ENCODE measurements at regions not wholly inside any gene's neighbourhood (a gene's known extent, or its start where the extent isn't known, plus 50 kb on each side); places are given as distances from the start of the nearest gene placed in this dataset.

- 95% methylated on average over 8 of the region's 9 CpGs for WGBS (ENCODE audit: insufficient coverage)
- Histone ChIP-seq H4K20me1 (ENCODE audit: insufficient read depth, low read length) (no peaks in the 10 kb centered on the region), H3K4me2 (replicated peaks; ENCODE audit: extremely low read depth, low read length, poor library complexity, severe bottlenecking) (no peak overlapping the region), H3K9me3 (replicated peaks in 1 of 2; ENCODE audit: control insufficient read depth in 1 of 2, insufficient read depth in 1 of 2, low read length in 2 of 2) (no peaks in the 10 kb centered on the region), H3K79me2 (ENCODE audit: insufficient read depth, low read length) (no peaks in the 10 kb centered on the region), H3K9ac (ENCODE audit: insufficient read depth, low read length, poor library complexity, severe bottlenecking) (no peak overlapping the region), H3K27me3 (ENCODE audit: control insufficient read depth in 2 of 2, insufficient read depth in 2 of 2, low read length in 2 of 2) (no peaks in the 10 kb centered on the region), H3K4me1 (ENCODE audit: control insufficient read depth in 1 of 2, insufficient read depth in 2 of 2, low read length in 2 of 2) (no peaks in the 10 kb centered on the region), H3K36me3 (replicated peaks in 1 of 2; ENCODE audit: control insufficient read depth in 1 of 2, insufficient read depth in 2 of 2, low read length in 2 of 2) (no peaks in the 10 kb centered on the region), H2AFZ (ENCODE audit: insufficient read depth, low read depth, low read length, poor library complexity, severe bottlenecking) (no peak overlapping the region), H3K4me3 (replicated peaks in 1 of 3; ENCODE audit: low read depth in 2 of 3, low read length in 3 of 3) (no peak overlapping the region), H3K27ac (ENCODE audit: low read depth in 1 of 2, low read length in 2 of 2) (no peak overlapping the region)
- intact Hi-C loops (cut with micrococcal nuclease) = no loop called here
- no peak for TF ChIP-seq CTCF (IDR thresholded peaks at IDR 0.05)
- no peak for DNase-seq
- peaks cover 4 to 9% (median 7%) of the 10 kb centered on the region in 3 donors for H3K27me3 Mint-ChIP-seq (ENCODE audit: low read depth in 3 of 3)
- H3K9me3 Mint-ChIP-seq = no peaks in the 10 kb centered on the region
- H3K4me3 Mint-ChIP-seq = no peak overlapping the region
- peaks cover 5% of the 10 kb centered on the region for H3K4me1 Mint-ChIP-seq
- H3K27ac Mint-ChIP-seq = no peak overlapping the region
- no peaks in the 10 kb centered on the region for H3K36me3 Mint-ChIP-seq
Observed at GRCh38 chr9:89917861-89918260, 313.0 kb downstream of the GADD45G start.

GRCh38 chr9:89919171-89919681 is 314.4 kb downstream of the GADD45G start:
- no peak overlapping the region for H3K4me2 ChIP-seq (replicated peaks; ENCODE audit: extremely low read depth, low read length, poor library complexity, severe bottlenecking)
- no peak overlapping the region for H3K4me3 ChIP-seq (replicated peaks in 1 of 3; ENCODE audit: low read depth in 2 of 3, low read length in 3 of 3)
- no peaks in the 10 kb centered on the region for H3K36me3 ChIP-seq (replicated peaks in 1 of 2; ENCODE audit: control insufficient read depth in 1 of 2, insufficient read depth in 2 of 2, low read length in 2 of 2)
- intact Hi-C loops (cut with micrococcal nuclease) = no loop called here
- H3K27ac Mint-ChIP-seq = peak overlapping the region in 1 of 7 donors; percentile 26
- peak overlapping the region in 1 of 2 donors; percentile 9 for H3K4me3 Mint-ChIP-seq
- DNase-seq = peak; percentile 14 to 30 (median 16)
- peak; percentile 39 for TF ChIP-seq CTCF (IDR thresholded peaks at IDR 0.05)
- H3K9me3 ChIP-seq (replicated peaks in 1 of 2; ENCODE audit: control insufficient read depth in 1 of 2, insufficient read depth in 1 of 2, low read length in 2 of 2) = no peaks in the 10 kb centered on the region
- no peaks in the 10 kb centered on the region for H3K79me2 ChIP-seq (ENCODE audit: insufficient read depth, low read length)
- H3K27me3 Mint-ChIP-seq (ENCODE audit: low read depth in 3 of 3) = peaks cover 3 to 9% (median 7%) of the 10 kb centered on the region in 3 donors
- no peaks in the 10 kb centered on the region for H3K9me3 Mint-ChIP-seq
- H3K4me1 Mint-ChIP-seq = peaks cover 10% of the 10 kb centered on the region
- no peak overlapping the region for H3K27ac ChIP-seq (ENCODE audit: low read depth in 1 of 2, low read length in 2 of 2)
- no peaks in the 10 kb centered on the region for H4K20me1 ChIP-seq (ENCODE audit: insufficient read depth, low read length)
- no peak overlapping the region for H3K9ac ChIP-seq (ENCODE audit: insufficient read depth, low read length, poor library complexity, severe bottlenecking)
- H3K27me3 ChIP-seq (ENCODE audit: control insufficient read depth in 2 of 2, insufficient read depth in 2 of 2, low read length in 2 of 2) = no peaks in the 10 kb centered on the region
- H2AFZ ChIP-seq (ENCODE audit: insufficient read depth, low read depth, low read length, poor library complexity, severe bottlenecking) = no peak overlapping the region
- H3K36me3 Mint-ChIP-seq = no peaks in the 10 kb centered on the region
- no peaks in the 10 kb centered on the region for H3K4me1 ChIP-seq (ENCODE audit: control insufficient read depth in 1 of 2, insufficient read depth in 2 of 2, low read length in 2 of 2)
- WGBS (ENCODE audit: insufficient coverage) = 59% methylated on average over 8 of the region's 12 CpGs
